ENCODE measurements at regions not wholly inside any gene's neighbourhood (a gene's known extent, or its start where the extent isn't known, plus 50 kb on each side); places are given as distances from the start of the nearest gene placed in this dataset.

- no peak for DNase-seq (ENCODE audit: low read depth in 2 of 2)
These were observed 213.3 kb upstream of the PWP1 start for GRCh38 chr12:107472308-107472707.

- no peak for DNase-seq (ENCODE audit: low read depth in 2 of 2)
These were observed 211.5 kb upstream of the PWP1 start for GRCh38 chr12:107474099-107474498.

- DNase-seq (ENCODE audit: low read depth in 2 of 2): no peak
These were observed 210.7 kb upstream of the PWP1 start for GRCh38 chr12:107474639-107475539.

DNA sequence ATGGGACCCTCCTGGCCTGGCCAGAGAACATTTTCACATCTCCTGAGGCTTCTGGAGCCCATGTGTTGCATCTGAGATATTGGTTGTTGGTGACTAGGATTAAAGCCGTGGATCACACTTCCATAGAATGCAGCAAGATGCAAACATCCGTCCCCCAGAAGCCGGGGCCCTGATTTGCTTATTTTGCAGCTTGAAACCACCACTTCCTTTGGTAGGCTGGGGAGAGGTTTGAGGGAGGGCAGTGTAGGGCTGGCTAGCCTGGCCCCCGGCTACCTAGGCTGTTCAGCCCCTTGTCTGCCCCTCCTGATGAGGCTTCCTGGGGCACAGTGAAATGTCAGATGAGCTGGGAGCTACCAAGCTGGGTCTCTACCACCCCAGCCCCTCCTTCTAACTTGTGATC is 209.7 kb upstream of the PWP1 start:
- DNase-seq (ENCODE audit: low read depth in 2 of 2): no peak

DNA sequence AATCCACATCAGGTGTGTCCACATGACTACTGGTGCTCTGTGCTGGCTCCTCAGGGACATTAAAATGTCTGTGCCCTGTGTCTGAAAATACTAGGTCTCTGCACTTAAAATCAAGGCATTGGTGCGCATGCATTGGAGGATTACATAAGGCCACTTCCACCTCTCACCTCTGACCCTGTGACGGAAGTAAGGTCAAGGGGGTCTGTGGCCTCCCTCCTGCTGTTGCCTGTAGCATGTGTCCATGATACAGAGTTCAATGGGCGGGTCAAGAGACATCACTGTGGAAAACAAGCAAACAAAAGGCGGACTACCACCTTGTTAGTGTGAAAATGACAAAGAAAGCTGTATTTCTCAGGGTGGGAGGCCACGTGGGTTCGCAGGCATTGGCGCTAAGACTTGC is 208.6 kb upstream of the PWP1 start:
- DNase-seq (ENCODE audit: low read depth in 2 of 2): no peak

DNA sequence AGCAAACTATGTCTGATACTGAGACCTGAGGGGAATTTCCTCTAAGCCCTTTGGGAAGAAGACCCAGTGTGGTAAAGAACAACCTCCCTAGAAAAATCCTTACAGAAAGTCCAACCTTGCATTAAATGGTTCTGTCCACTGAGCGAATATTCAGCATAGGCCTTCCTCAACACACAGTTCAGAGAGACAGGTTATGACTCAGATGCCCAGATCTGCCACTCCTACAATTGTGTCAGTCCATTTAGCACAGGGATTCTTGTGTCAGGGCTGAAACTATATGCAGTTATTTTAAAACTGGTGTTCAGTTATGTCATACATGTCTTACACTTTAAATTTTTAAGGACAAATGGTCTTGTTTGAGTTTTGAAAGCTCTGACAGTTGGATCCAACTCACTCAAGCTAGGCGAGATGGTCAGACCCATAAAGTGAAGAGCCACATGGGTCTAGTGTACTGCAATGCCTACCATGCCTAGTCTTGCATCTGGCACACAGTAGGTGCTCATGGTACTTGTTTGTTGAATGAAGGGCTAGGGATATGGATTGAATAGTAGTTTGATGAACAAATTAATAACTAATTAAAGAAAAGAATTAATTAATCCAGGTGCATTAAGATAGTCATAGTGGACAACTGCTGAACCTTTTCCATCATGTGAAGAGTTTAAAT is 207.5 kb upstream of the PWP1 start:
- no peak for DNase-seq (ENCODE audit: low read depth in 2 of 2)

- DNase-seq (ENCODE audit: low read depth in 2 of 2): no peak
These were observed 206.7 kb upstream of the PWP1 start for GRCh38 chr12:107478881-107479280.

DNA sequence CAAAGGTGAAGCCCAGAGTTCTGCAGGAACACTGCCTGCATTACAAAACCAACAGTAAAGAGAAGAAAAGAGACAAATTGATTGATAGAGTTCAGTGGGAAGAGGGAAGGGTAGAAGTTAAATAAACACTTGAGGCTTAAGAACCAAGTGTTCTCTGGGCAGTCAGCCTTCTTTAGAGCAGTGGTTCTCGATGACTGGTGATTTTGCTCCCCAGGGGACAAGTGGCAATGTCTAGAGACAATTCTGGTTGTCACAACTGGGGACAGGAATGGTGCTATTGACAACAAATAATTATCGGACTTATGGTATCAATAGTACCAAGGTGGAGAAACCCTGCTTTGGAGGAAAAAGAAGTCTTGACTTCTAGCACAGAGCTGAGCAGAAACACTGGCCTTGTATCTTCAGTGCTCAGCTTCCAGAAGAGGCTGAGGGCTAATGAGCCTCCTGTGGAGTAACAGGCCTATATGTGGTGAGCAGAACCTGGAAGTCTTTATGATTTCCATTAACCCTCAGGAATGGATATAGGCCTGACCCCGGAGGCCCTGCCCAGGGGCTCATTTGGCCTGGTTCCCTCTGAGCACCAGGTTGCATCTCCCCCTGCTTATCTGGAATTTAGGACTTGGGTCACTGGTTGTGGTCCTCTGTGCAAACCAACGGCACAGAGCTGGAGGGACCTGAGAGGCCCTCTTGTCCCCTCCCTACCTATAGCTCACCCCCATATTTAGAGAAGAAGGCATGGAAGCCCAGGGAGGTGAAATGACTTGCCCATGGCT is 204.6 kb upstream of the PWP1 start:
- no peak for DNase-seq (ENCODE audit: low read depth in 2 of 2)

DNA sequence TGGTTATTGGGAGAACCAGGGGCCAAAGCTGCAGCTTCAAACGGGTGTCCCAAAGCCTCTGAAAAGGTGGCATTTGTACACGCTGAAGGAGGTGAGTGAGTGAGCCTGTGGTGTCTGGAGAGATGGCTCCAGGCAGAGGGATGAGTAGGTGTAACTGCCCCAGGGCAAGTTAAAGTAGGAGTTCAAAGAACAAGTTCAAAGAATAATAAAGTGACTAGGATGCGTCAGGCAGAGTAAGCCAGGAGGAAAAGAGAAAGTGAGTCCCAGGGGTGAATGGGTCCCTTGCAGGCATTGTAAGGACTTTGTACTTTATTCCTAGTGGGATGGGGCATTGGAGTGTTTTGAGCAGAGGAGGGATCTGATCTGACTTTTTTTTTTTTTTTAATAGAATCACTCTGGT is 201.4 kb upstream of the PWP1 start:
- DNase-seq (ENCODE audit: low read depth in 2 of 2): no peak

DNA sequence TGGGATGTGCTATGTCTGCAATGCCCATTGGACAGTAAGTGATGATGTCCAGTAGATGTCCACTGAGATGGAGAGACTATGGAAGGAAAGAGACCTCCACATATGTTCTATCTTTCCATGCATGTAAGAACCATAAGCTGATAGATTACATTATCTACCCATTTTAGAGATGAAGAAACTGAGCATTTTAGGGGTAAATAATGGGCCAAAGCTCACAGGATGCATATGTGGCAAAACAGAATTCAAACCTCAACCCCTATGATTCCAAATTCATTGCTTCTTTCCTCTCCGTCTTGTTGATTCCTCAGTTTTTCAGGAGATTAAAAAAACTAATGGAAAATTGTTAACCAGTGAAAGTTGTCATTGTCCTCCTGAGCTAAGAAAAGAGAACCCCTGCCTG is 200.7 kb upstream of the PWP1 start:
- no peak for DNase-seq (ENCODE audit: low read depth in 2 of 2)

GRCh38 chr12:107485731-107486130 is 199.9 kb upstream of the PWP1 start:
- no peak for DNase-seq (ENCODE audit: low read depth in 2 of 2)

DNA sequence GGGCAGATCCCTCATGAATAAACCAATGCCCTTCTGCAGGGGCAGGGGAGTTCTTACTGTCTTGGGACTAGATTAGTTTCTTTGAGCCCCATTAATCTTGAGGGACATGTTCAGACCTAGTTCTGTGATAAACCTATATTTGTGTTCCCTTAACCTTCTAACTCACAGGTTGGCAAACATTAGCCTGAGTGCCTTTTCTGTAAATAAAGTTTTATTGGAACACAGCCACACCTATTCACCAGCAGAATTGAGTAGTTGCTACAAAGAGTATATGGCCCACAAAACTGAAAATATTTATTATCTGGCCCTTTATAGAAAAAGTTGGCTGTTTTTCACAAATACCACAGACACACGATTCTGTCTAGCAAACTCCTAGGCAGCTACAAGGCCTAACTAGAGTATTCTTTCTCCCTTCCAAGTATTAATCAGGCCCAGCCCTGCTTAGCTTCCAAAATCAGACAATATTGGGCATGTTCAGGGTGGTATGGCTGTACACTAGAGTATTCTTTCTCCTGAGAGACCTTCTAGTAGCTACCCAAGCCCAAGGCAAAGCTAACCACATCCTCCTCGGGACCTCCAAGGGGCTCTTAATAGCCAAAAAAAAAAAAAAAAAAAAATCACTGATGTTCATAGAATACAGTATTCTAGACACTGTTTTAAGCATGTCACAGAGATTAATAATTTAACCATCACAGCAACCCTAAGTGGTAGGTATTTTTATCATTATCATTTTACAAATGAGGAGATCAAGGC is 199.3 kb upstream of the PWP1 start:
- DNase-seq (ENCODE audit: low read depth in 2 of 2): no peak

- no peak for DNase-seq (ENCODE audit: low read depth in 2 of 2)
These were observed 198.5 kb upstream of the PWP1 start for GRCh38 chr12:107487011-107487680.

DNA sequence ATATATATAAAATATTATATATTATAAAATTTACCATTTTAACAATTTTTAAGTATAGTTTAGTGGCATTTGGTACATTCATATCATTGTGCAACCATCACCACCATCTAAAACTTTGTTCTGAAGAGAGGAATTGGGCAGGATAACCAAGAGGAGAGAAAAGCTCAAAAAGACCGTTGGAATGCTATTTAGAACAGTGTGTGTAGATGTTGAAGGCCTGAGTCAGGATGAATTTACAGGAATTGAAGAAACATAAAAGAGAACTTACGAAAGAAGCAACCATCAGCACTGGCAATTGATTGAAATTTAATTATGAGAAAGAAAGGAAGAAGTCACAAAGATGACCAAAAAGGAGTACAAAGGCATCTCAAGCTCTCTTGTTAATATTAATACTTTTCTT is 196.9 kb upstream of the PWP1 start:
- DNase-seq (ENCODE audit: low read depth in 2 of 2): no peak

GRCh38 chr12:107490010-107490409 is 195.6 kb upstream of the PWP1 start:
- no peak for DNase-seq (ENCODE audit: low read depth in 2 of 2)

DNA sequence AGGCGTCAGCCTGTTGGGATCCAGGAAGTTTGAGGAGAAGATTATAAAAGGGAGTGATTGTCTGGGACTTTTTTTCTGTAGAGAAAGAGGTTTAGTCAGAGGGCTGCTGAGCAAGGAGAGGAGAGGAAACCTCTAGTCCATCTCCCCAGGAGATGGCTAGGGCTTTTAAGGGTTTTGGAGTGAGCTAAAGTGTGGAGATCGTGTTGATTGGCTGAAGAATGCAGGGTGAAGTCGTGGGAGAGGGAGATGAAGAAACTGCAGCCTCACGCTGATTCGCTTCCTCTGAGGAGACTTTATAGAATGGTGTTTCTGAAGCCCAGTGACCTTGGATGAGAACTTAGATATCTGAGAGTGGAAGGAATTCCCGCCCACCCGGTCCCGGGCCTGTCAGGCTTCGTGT is 193.7 kb upstream of the PWP1 start:
- no peak for DNase-seq (ENCODE audit: low read depth in 2 of 2)

- DNase-seq (ENCODE audit: low read depth in 2 of 2): no peak
These were observed 193.0 kb upstream of the PWP1 start for GRCh38 chr12:107492393-107493134.

DNA sequence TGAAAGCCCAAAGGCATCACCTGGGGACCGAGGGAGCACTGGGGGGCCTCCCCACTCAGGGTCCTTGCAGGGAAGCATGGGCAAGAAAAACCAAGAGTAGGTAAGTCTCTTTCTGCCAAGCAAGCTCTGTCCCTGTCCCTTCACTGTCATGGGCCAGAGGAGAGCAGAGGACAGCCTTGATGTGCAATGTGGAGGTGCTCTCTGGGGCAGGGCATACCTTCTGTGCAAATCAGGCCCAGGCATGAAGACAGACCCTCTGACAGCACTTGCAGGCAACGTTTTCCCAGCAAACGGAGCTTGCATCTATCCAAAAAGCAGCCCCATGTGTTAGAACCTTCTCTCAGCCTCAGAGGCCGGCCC is 192.5 kb upstream of the PWP1 start:
- no peak for DNase-seq (ENCODE audit: low read depth in 2 of 2)

- DNase-seq (ENCODE audit: low read depth in 2 of 2): no peak
These were observed 191.9 kb upstream of the PWP1 start for GRCh38 chr12:107493666-107494065.

DNA sequence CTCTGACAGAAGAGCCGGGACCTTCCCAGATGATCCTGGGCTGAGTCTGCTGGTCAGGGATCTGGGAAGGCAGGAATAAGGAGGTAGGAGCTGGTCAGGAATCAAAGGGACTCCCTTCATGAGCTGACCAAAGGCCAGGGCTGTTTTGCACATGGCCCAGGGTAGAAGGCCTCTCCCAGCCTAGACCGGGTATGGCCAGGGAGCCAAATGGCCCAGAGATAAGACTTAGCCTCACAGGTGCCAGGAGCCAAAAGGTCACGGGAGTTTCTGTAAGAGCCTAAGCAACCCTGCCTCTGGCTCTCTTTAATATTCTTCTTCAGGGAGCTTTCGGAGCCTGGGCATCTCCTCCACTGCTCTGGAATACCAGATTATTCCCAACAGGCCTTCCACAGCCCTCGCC is 191.3 kb upstream of the PWP1 start:
- no peak for DNase-seq (ENCODE audit: low read depth in 2 of 2)

DNA sequence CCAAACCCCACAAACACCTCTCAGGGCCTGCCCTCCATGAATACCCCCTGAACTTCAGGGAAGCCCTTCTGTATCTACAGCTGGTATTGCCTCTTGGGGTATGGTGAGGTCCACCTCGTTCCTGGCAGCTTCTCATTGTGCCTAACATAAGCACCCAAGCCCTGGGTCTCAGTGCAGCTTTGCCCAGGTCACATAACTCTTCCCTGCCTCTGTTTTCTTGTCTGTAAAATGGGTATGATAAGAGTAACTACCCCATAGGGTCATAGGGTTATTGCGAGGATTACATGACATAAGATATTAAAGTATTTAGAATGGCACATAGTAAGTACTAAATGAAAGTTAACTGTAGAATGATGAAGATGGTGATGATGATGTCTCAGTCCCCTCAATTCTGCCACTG is 190.0 kb upstream of the PWP1 start:
- DNase-seq (ENCODE audit: low read depth in 2 of 2): no peak

All from stimulated activated CD8-positive, alpha-beta memory T cell treated with anti-CD3 and anti-CD28 coated beads, Interleukin-15, amount 100 ng/mL, for 48 hours (primary cell).